ENCODE measurements at regions not wholly inside any gene's neighbourhood (a gene's known extent, or its start where the extent isn't known, plus 50 kb on each side); places are given as distances from the start of the nearest gene placed in this dataset.

GRCh38 chr15:46880791-46881190 is 836.5 kb upstream of the SEMA6D start (continued):
- TF ChIP-seq ATF6 (CRISPR knock-in tag; conservative IDR thresholded peaks at IDR 0.05) (no peak), FOXK1 (CRISPR knock-in tag; IDR thresholded peaks at IDR 0.05; ENCODE audit: borderline replicate concordance, low read depth) (no peak), EZH2 (conservative IDR thresholded peaks at IDR 0.05; ENCODE audit: low read depth, low read length) (no peak), RORA (CRISPR knock-in tag; IDR thresholded peaks at IDR 0.05) (no peak), MXI1 (IDR thresholded peaks at IDR 0.05; ENCODE audit: borderline replicate concordance, low read depth, low read length) (no peak), HNF1A (IDR thresholded peaks at IDR 0.05; ENCODE audit: low read depth) (no peak), HNF1A (CRISPR knock-in tag; IDR thresholded peaks at IDR 0.05; ENCODE audit: borderline replicate concordance) (no peak), HOXA7 (CRISPR knock-in tag; IDR thresholded peaks at IDR 0.05) (no peak), GRHL1 (CRISPR knock-in tag; conservative IDR thresholded peaks at IDR 0.05) (no peak), ZBTB7A (CRISPR knock-in tag; IDR thresholded peaks at IDR 0.05) (no peak)
